OCI-LY7 (cell line): ENCODE measurements at regions not wholly inside any gene's neighbourhood (a gene's known extent, or its start where the extent isn't known, plus 50 kb on each side); places are given as distances from the start of the nearest gene placed in this dataset.

Experiments
- EZH2phosphoT487 ChIP-seq: fragments of 200-600 bp; sonication (generic); IDR thresholded peaks from 2 replicates; pipeline ENCODE4 v1.6.1; 2018; ENCODE audit warnings: low read depth, borderline replicate concordance, mild to moderate bottlenecking, mixed run types, antibody characterized with exemption, low read length, moderate library complexity, mixed read lengths
- TF ChIP-seq, protein P1 (sequence below): fragments of 200-600 bp; sonication (generic); conservative IDR thresholded peaks from 2 replicates; pipeline ENCODE4 v1.5.1; 2014; ENCODE audit warnings: mild to moderate bottlenecking, antibody characterized with exemption, low read length, moderate library complexity, mixed read lengths

DNA sequence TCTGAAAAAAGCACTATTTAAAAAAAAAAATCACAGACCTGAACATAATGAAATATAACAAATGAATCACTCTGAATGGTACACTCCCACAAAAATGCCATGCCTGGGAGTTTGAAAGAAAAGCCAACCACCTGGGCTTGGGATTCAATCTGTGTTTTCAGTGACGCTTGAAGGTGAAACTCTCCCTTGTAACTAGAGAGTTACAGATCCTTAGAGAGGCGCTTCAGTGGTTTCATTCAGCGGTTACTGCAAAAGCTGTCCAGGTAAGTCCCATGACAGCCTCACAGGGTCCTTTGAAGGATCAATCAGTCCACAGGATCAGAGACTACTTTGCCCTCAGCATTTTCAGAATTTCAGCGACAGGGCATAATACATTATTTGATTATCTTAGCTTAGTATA is 627.3 kb downstream of the IRS1 start:
- TF ChIP-seq, protein P1, sequence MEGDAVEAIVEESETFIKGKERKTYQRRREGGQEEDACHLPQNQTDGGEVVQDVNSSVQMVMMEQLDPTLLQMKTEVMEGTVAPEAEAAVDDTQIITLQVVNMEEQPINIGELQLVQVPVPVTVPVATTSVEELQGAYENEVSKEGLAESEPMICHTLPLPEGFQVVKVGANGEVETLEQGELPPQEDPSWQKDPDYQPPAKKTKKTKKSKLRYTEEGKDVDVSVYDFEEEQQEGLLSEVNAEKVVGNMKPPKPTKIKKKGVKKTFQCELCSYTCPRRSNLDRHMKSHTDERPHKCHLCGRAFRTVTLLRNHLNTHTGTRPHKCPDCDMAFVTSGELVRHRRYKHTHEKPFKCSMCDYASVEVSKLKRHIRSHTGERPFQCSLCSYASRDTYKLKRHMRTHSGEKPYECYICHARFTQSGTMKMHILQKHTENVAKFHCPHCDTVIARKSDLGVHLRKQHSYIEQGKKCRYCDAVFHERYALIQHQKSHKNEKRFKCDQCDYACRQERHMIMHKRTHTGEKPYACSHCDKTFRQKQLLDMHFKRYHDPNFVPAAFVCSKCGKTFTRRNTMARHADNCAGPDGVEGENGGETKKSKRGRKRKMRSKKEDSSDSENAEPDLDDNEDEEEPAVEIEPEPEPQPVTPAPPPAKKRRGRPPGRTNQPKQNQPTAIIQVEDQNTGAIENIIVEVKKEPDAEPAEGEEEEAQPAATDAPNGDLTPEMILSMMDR: no peak
- no peak for TF ChIP-seq EZH2phosphoT487
